Motor neuron (in vitro differentiated cells): ENCODE measurements at regions not wholly inside any gene's neighbourhood (a gene's known extent, or its start where the extent isn't known, plus 50 kb on each side); places are given as distances from the start of the nearest gene placed in this dataset.

Experiments used
- ATAC-seq, 8 experiments: fragments of 200-7000 bp; cut with Tn5 transposase; replicated peaks in 6 of 8; 2 replicates each; pipeline ENCODE4 v1.8.0; 2021; ENCODE audit warnings: mild to moderate bottlenecking in 8 of 8, moderate library complexity in 8 of 8
- H3K27ac ChIP-seq, 2 donors: fragments of 250-450 bp; sonication (Bioruptor Pico); 2 replicates each; pipeline ENCODE4 v1.9.0; 2021; ENCODE audit warnings: antibody characterized with exemption in 2 of 2, mild to moderate bottlenecking in 2 of 2, moderate library complexity in 1 of 2
- H3K4me1 ChIP-seq, 2 donors: fragments of 250-450 bp; sonication (Bioruptor Pico); replicated peaks in 1 of 2; 2 replicates each; pipeline ENCODE4 v1.6.1; 2021; ENCODE audit warnings: antibody characterized with exemption in 2 of 2, mild to moderate bottlenecking in 2 of 2, moderate library complexity in 1 of 2
- H3K4me3 ChIP-seq, 5 donors: fragments of 250-450 bp; sonication (Bioruptor Pico); 2 replicates each; pipeline ENCODE4 v1.9.0; 2021; ENCODE audit warnings: antibody characterized with exemption in 5 of 5, mild to moderate bottlenecking in 5 of 5, moderate library complexity in 4 of 5
- WGBS, 10 experiments: fragments of 450-650 bp; shearing (Covaris generic); methylation state at CpG; one replicate each; pipeline ENCODE4 v1.0.0; 2022; 5-methylcytosine and 5-hydroxymethylcytosine counted together
- in situ Hi-C, 9 experiments: fragments of 400-800 bp; cut with MboI; loops; one replicate each; pipeline ENCODE4 v1.15.0; 2021; ENCODE audit warnings: low sequenced_read_pairs in 9 of 9, low pct_unique_long_range_greater_than_20kb in 2 of 9; ENCODE audit not compliant: unreplicated experiment in 9 of 9

DNA sequence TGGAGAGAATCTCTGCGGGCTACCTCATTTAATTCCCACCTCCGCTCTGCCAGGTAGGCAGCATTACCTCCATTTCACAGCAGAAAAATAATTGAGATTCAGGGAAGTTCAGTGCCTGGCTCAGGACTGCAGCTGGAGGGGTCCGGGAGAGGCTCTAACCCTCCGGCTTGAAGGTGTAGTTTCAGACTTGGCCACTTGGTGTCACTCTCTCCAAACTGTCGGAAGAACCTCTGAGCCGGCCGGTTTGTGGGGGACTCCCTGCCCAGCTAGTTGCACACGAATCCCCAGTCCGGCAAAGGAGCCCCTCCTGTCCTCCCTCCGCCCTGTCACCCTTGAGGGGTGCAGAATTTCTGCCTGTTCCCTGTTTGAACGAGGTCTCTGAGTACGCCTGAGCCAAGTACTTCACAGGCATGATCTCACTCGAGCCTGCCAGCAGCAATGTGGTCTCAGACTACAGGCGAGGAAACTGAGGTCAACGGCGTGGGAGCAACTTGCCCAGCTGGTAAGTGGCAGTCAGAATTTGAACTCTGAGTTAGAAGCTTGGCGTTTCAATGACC lies 144.7 kb upstream of the ZNF716 start:
- 0 to 47% (median 22%) methylated on average over 1 to 10 of the region's 17 CpGs; no CpG with 5 or more reads in 5 of the 10 experiments for WGBS, 10 experiments
- Histone ChIP-seq H3K4me1 (no peaks in the 10 kb centered on the region), H3K27ac (no peak overlapping the region), H3K4me3 (no peak overlapping the region)
- ATAC-seq: peak in 3 of 8 experiments; percentile 38 to 52 (median 40)
- in situ Hi-C loops: no loop called here

DNA sequence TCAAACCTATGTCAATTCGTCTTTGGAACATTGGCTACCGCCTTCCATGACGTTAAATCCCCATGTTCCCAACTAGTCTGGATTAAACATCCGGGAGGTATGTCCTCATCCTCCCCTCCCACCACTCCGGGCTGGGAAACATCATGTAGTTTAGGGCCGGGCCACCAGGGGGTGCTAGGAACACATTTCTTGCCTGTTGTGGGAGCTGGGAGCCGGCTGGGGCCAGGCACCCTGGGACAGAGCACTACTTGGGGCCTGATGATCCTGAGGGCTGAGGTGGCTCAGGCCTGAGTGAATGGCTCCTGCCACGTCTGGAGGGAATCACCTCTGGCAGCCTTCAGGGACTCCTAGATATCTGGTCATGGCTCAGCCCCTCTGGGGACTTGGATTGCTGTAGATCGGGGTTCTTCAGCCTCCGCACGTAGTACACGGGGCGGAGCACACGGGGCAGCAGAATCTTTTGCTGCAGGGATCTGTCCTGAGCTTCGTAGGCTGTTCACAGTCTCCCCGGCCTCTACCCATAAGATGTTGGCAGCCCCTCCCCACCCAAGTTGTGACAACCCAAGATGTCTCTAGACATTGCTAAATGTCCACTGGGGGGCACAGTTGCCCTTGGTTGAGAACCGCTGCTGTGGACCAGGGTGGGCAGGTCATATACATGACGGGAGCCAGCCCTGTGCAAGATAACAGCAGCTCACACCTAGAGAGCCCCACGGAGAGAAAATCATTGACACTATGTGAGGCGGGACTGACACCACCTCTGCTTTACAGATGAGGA lies 141.2 kb upstream of the ZNF716 start:
- in situ Hi-C loops: no loop called here
- H3K4me1 ChIP-seq: no peaks in the 10 kb centered on the region
- no peak overlapping the region for H3K4me3 ChIP-seq
- ATAC-seq: peak in 2 of 8 experiments; percentile 23 to 49
- H3K27ac ChIP-seq: no peak overlapping the region
- 0 to 61% (median 33%) methylated on average over 1 to 15 of the region's 20 CpGs; no CpG with 5 or more reads in 1 of the 10 experiments for WGBS, 10 experiments

DNA sequence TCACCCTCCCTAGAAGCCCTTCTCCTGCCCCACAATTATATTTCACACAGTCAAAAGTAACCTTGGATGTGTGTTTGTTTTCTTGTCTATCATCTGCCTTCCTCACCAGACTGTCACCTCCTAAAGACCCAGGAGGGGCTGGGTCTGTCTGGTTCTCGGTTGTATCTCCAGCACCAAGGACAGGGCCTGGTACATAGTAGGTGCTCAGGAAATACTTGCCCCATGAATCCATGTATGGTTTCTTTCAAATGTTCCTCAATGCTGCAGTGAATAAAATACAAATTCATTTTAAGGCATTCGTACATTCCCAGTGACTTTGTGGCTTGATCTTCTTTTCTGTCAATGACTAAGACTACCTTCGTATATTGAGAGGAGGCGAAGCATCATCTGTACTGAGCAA lies 122.9 kb upstream of the ZNF716 start:
- in situ Hi-C loops: no loop called here
- no peak for ATAC-seq
- Histone ChIP-seq H3K27ac (no peak overlapping the region), H3K4me3 (no peak overlapping the region), H3K4me1 (no peaks in the 10 kb centered on the region)
- WGBS, 10 experiments: 18 to 80% (median 38%) methylated on average over 1 to 4 of the region's 4 CpGs; no CpG with 5 or more reads in 2 of the 10 experiments

DNA sequence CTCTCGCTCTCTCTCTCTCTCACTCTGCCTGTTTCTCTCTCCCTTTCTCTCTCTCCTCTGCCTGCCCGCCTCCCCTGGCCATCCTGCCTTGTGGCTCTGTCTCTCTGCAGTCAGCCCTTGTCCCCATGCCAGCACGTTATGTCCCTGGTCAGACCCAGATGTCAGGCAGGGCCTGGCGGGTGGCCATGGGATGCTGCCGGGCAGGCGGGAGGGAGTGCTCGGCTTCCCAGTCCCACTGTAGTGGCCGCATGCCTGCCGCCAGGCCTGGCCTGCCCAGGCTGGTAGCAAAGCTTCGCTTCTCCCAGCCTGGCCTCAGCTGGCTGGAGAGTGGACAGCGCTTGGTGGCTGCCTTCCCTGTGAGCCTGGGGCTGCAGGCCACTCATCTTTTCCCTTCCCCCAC lies 121.5 kb upstream of the ZNF716 start:
- Histone ChIP-seq H3K4me3 (no peak overlapping the region), H3K4me1 (no peaks in the 10 kb centered on the region), H3K27ac (no peak overlapping the region)
- WGBS, 10 experiments: 10 to 100% (median 31%) methylated on average over 2 to 6 of the region's 11 CpGs; no CpG with 5 or more reads in 1 of the 10 experiments
- ATAC-seq: no peak
- in situ Hi-C loops: no loop called here

DNA sequence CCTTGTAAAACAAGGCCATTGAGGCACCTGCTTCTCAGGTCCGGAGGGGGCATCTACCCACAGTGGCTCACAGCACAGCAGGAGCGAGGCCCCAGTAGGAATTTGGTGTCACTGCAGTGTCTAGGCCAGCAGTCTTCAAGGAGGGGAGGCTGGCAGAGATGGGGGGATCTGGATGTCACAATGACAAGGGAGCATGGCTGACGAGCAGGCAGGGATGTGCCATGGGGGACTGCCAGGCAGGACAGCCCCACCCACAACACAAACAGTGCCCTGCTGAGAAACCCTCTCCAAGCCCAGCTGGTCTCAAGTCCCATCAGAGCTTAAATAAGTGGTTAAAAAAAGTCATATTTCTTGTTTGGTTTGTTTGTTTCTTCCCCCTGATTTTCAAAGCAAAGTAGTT lies 121.0 kb upstream of the ZNF716 start:
- Histone ChIP-seq H3K4me3 (no peak overlapping the region), H3K4me1 (no peaks in the 10 kb centered on the region), H3K27ac (no peak overlapping the region)
- in situ Hi-C loops: no loop called here
- ATAC-seq: no peak
- WGBS, 10 experiments: 0 to 49% (median 17%) methylated on average over 1 to 3 of the region's 3 CpGs; no CpG with 5 or more reads in 6 of the 10 experiments

DNA sequence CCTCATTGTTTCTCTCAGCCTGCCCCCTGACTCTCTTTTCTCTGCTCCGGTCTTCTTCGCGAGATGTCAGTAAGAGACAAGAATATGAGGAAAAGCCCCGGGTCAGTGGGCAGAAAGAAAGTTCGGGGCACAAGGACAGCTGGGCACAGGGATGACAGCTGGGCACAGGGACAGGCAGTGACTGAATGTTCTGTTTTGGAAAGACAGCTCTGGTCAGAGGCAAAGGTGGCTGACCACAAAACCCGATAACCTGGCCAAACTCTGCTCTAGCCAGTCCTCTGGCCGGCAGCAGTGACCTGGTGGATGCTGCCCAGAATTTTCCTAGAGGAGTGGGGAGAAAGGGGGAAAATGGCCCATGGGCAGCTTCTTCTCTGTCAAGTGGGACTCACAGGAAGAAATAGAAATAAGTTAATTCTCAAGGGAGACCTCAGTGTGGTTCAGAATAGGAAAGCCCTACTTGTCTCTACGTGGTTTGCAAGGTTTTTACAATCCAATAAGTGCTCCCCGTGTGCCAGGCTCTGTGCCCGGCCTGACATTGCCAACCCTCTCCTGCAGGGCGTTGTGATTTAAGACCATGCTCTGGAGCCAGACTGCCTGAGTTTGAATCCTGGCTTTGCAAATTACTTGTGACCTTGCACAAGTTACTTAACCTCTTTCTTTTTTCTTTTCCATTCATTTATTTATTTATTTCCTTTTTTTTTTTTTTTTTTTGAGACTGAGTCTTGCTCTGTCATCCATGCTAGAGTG lies 110.6 kb upstream of the ZNF716 start:
- in situ Hi-C loops: no loop called here
- 2 to 87% (median 31%) methylated on average over 1 to 11 of the region's 11 CpGs; no CpG with 5 or more reads in 1 of the 10 experiments for WGBS, 10 experiments
- no peak overlapping the region for H3K27ac ChIP-seq
- no peak overlapping the region for H3K4me3 ChIP-seq
- H3K4me1 ChIP-seq: no peaks in the 10 kb centered on the region
- ATAC-seq: no peak

DNA sequence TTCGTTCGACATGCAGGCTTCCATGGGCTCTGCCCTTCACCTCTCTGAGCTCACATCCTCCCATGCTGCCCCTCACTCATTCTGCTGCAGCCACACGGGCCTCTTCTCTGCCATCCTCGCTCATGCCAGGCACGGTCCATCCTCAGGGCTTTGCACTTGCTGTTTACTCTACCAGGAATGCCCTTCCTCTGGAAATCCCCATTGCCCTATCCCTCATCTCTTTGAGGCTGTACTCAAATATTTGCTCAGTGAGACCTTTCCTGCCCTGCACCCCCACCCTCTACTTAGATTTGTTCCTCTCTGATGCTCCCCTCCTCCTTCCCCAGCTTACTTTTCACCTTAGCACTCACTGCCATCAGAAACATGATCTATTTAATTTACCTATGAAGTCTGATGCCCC lies 107.0 kb upstream of the ZNF716 start:
- in situ Hi-C loops: no loop called here

DNA sequence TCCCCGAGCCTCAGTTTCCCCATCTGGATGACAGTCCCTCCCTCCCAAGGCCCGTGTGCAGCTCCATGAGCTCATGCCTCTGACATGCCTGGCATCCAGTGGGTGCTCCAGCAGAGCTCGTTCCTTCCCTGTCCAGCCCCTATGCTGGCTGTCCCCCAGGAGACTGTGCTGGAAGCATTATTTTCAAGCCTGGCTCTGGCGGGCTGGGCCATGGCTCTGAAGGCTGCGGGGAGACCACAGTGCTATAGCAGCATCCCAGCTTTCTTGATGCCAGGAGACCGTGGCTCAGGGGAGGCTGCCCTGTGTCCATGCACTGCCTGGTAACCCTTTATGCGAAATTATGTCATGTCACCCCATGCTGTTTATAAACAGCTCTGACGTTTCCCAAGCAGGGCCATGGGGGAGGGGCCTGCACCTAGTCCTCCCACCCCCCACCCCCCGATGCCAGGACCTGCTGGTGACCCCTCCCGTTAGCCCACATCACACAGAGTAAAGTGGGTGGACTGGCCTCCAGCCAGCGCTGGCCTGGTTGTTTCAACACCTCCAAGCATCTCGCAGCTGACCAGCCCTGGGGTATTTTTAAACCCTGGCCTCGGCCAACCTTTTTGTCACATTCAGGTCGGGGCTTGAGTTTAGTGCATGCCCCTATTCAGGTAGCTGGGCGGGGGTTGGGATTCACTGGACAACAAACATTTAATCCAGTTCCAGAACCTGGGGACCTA lies 105.9 kb upstream of the ZNF716 start:
- H3K4me1 ChIP-seq: no peaks in the 10 kb centered on the region
- in situ Hi-C loops: no loop called here
- WGBS, 10 experiments: 14 to 100% (median 25%) methylated on average over 1 to 4 of the region's 15 CpGs; no CpG with 5 or more reads in 5 of the 10 experiments
- ATAC-seq: no peak
- no peak overlapping the region for H3K27ac ChIP-seq
- H3K4me3 ChIP-seq: no peak overlapping the region

More for the DNA sequence above, 107.0 kb upstream of the ZNF716 start:
- no peak for ATAC-seq
- Histone ChIP-seq H3K4me1 (no peaks in the 10 kb centered on the region), H3K27ac (no peak overlapping the region), H3K4me3 (no peak overlapping the region)
- 25 to 59% (median 30%) methylated on average over 2 to 5 of the region's 5 CpGs; no CpG with 5 or more reads in 6 of the 10 experiments for WGBS, 10 experiments

DNA sequence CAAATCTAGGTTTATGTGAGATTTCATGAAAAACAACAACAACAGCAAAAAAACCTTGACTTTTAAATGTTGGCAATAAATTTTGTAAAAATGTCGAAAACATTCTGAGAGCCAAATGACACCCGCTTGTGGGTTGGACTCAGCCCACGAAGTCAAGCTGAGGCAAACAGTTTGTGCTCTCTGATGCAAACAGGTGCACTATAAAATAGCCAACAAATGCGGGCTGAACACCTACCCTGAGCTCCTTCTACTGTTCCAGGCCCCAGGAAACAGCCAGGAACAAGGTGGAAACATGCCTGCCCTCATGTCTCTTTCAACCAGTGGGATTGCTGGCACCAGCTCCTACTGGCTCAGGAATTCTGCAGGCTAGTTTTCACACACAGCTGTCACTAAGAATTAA lies 105.0 kb upstream of the ZNF716 start:
- in situ Hi-C loops: no loop called here
- WGBS, 10 experiments: 0 to 80% (median 28%) methylated on average over 1 to 4 of the region's 4 CpGs; no CpG with 5 or more reads in 2 of the 10 experiments
- no peaks in the 10 kb centered on the region for H3K4me1 ChIP-seq
- H3K27ac ChIP-seq: no peak overlapping the region
- no peak overlapping the region for H3K4me3 ChIP-seq
- no peak for ATAC-seq

DNA sequence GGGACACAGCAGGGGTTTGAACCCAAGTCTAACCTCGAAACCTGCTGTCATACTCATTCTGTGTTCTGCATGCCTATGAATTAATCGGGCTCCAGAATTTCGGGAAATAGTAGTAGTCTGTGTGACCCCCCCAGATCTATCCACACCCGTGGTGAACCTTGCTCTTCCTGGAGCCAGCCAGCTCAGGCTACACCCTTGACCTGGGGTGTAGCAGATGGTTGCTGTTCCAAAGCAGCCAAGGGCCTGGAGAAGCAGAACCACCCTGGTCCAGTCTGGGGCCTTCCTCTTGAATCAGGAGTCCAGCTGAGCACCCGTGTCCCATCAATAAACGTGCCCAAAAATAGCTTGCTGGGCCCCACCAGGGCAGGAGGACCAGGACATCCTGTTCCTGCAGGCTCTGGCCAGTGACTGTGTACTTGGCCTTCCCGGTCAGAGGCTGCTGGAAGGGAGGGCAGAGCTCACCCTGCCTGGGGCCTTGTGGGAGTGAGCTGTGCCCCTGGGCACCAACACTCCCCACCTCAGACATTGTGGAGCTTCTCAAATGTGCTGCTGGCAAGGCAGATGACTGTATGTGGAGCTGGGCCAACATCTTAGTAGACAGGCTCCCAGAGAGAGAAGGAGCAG lies 101.2 kb upstream of the ZNF716 start:
- no peaks in the 10 kb centered on the region for H3K4me1 ChIP-seq
- no peak overlapping the region for H3K27ac ChIP-seq
- no peak for ATAC-seq
- WGBS, 10 experiments: 0 to 43% (median 10%) methylated on average over 1 to 6 of the region's 7 CpGs; no CpG with 5 or more reads in 5 of the 10 experiments
- no peak overlapping the region for H3K4me3 ChIP-seq
- in situ Hi-C loops: no loop called here

DNA sequence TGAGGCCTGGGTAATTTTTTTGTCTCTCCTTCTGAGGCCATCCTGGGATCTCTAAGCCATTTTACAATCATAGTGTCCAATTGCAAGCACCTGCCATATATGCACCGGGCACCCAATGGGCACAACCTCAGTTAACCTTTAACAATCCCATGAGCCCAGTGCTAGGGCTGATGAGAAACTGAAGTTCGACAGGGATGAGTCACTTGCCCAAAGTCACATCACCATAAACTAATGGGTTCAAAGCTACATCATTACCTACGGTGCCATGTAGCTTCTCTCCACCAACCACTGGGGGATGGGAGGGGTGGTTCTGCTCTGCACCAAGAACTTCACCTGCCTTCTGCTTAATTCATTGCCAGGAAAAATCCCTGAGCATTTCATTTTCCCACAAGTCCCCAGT lies 95.8 kb upstream of the ZNF716 start:
- 20 to 67% (median 53%) methylated on average over 1 to 3 of the region's 3 CpGs; no CpG with 5 or more reads in 3 of the 10 experiments for WGBS, 10 experiments
- Histone ChIP-seq H3K27ac (no peak overlapping the region), H3K4me3 (no peak overlapping the region), H3K4me1 (no peaks in the 10 kb centered on the region)
- ATAC-seq: no peak
- in situ Hi-C loops: no loop called here

DNA sequence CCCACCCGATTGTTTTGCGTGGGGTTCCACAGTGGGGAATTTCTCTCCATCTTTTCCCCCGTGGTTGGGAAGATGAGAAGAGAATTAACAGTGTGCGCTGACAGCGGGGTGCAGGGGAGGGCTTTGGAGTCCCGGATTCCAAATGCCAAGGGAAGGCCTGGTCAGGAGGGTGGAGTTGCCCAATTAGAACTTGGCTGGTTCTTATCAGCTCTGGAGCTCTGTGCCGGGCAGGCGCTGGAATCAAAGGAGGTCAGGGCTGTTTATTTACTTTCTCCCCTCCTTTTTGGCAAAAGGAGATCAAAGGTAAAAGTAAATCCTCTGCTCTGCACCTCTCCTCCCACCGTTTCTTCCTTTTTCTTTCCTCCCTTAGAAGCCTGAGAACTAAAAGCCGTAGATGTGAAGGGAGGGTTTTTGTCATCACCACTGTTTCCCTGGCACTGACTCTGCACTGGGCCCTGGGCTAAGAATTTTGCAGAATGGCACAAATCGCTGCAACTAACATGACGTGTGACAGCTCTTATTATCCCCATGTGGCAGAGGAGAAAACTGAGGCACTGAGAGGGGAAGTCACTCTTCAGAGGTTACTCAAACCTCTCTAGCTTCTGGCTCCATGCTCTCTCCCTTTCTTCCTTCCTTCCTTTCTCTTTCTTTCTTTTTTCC lies 95.2 kb upstream of the ZNF716 start:
- no peak overlapping the region for H3K4me3 ChIP-seq
- no peaks in the 10 kb centered on the region for H3K4me1 ChIP-seq
- in situ Hi-C loops: no loop called here
- no peak overlapping the region for H3K27ac ChIP-seq
- whole genome bisulfite sequencing, 10 experiments: 0 to 65% (median 40%) methylated on average over 1 to 10 of the region's 12 CpGs
- ATAC-seq: no peak
